GM21367 (cell line): ENCODE measurements at regions not wholly inside any gene's neighbourhood (a gene's known extent, or its start where the extent isn't known, plus 50 kb on each side); places are given as distances from the start of the nearest gene placed in this dataset.

Experiments used
- ATAC-seq: cut with Tn5 transposase; IDR thresholded peaks from one replicate; pipeline ENCODE4 v1.9.1; 2021; ENCODE audit not compliant: unreplicated experiment

DNA sequence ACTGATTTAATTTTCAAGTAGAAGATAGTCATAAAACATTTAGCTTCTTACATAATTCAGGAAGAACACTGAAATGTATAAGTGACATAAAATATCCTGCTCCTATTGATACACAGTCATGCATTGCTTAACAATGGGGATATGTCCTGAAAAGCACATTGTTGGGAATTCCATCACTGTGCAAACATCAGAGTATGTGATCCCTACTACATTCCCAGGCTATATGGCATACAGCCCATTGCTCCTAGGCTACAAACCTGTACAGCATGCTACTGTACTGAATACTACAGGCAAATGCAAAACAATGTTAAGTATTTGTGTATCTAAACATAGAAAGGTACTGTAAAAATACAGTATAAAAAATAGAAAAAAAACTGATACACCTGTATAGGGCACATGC, 723.9 kb upstream of the ARGLU1 start:
- no peak for ATAC-seq

- no peak for ATAC-seq
Observed at GRCh38 chr13:107289540-107289939, 721.6 kb upstream of the ARGLU1 start.

DNA sequence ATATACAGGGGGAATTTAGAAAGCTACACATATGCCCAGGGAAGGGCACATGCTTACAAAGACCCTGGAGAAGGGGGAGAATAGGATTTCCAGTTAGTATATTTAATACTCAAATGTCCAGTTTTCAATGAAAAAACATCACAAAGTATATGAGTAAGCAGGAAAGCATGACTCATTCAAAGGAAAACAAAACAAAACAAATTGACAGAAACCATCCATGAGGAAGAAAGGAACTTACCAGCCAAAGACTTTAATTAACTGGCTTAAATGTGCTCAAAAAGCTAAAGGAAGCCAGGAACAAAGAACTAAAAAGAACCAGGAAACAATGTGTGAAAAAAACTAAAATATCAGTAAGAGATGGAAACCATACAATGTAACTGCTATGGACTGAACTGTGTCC, 716.2 kb upstream of the ARGLU1 start:
- no peak for ATAC-seq

- no peak for ATAC-seq
Observed at GRCh38 chr13:107277911-107278310, 710.0 kb upstream of the ARGLU1 start.

DNA sequence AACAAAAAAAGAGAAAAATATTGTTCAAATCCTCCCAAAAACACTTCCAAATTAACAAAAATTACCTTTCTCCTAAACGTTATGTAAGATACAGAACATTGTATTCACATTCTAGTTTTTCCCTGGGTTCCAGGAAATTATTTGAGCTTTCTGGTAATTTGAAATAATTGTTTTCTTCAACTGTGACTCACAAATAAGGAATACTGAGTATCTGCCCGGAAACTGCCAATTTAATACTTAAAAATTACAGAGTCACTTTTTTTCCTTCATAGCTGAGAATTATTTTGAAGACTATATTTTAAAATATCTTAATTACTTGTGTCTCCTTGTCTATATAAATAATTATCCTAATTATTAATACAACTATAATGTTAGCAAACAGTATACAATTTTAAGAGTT, 709.0 kb upstream of the ARGLU1 start:
- no peak for ATAC-seq

GRCh38 chr13:107275945-107276614, 708.1 kb upstream of the ARGLU1 start:
- ATAC-seq = no peak

DNA sequence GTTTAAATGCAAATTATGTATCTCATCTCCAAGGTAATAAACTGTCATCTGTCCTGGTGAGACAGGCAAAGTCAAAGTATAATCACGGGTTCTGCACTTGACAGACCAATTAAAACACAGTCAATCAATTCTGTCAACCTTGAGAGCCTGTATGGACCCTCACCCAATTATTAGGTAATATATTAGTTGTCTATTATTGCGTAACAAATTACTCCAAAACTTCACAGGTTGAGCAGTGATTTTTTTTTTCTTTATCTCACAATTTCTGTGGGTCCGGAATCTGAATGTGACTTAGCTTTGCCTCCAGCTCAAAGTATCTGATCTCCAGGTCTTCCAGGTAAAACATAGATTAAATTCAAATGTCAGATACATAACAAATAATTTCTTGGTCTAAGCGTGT, 707.4 kb upstream of the ARGLU1 start:
- no peak for ATAC-seq

- no peak for ATAC-seq
Observed at GRCh38 chr13:107271227-107271626, 703.3 kb upstream of the ARGLU1 start.

DNA sequence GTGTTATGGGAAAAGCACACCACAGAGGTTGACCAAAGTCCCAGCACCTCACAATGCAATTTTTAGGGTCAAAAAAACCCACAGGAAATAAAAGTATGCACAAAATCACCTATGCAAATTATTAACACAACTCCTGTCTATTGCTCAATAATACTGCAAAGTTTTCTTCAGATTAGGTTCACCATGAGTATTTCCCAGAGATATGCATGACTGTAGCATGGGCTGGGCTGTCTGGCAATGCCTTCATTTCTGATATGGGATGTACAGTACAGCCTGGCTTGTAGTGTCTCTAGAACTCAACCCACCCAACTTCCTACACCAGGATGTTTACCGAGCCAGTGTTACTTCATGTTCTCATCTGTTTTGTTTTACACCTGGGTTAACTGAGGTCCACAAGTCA, 698.7 kb upstream of the ARGLU1 start:
- ATAC-seq = no peak

GRCh38 chr13:107258599-107259187, 690.8 kb upstream of the ARGLU1 start:
- ATAC-seq = no peak

- no peak for ATAC-seq
Observed at GRCh38 chr13:107254392-107254791, 686.5 kb upstream of the ARGLU1 start.

DNA sequence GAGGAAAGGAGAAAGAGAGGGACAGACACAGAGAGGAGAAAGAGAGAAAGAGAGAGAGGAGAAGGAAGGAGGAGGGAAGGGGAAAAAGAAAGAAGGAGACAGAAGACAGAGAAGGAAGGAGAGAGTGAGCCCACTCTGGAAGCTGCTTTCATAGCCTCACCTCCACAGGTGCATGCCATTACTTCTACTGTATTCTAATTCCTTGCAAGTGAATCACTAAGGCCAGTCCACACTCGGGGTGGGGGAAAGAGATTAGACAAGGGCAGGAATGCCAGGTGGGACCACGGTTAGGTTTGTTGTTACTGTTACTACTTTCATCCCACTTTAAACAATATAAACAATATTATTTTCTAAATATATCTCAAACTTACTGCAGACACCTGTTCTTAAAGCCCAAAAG, 684.5 kb upstream of the ARGLU1 start:
- ATAC-seq = no peak

DNA sequence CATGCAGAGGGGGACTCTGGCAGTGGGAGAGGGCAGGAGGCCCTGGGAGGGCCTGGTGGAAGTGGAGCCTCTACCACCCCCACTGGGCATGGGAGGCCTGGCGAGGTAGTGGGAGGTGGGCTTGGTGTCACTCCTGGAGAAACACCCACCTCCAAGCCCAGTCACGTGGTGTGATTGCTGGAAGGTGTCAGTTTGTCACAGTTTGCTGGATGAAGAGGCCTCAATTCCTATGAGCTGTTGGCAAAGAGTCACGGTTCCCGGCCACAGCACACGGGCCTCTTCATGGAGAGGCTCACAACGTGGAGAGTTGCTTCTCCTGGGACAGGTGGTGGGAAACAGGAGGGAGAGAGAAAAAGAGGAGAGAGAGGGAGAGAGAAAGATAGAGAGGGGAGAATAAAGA, 684.1 kb upstream of the ARGLU1 start:
- ATAC-seq = no peak

- no peak for ATAC-seq
Observed at GRCh38 chr13:107251341-107251740, 683.4 kb upstream of the ARGLU1 start.

GRCh38 chr13:107250628-107251027, 682.7 kb upstream of the ARGLU1 start:
- ATAC-seq = no peak

- no peak for ATAC-seq
Observed at GRCh38 chr13:107244241-107244640, 676.3 kb upstream of the ARGLU1 start.

DNA sequence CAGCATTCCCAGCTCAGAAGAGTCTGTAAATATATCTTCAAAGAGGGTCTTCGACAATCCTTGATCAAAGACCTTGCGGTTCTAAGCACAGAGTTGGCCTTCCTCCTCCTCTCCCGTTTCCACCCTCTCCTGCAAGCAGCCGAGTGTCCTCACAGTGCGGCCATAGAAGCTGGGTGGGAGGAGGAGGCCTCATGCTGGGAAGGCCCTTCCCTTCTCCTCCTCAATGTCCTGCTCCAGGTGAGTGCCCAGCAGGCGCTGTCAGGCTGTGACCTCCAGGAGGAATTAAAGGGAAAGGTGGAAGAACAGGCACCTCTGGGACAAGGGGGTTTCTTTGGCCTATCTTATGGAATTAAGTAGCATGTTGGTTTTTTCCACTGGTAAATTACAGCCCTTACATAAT, 674.2 kb upstream of the ARGLU1 start:
- ATAC-seq = no peak

DNA sequence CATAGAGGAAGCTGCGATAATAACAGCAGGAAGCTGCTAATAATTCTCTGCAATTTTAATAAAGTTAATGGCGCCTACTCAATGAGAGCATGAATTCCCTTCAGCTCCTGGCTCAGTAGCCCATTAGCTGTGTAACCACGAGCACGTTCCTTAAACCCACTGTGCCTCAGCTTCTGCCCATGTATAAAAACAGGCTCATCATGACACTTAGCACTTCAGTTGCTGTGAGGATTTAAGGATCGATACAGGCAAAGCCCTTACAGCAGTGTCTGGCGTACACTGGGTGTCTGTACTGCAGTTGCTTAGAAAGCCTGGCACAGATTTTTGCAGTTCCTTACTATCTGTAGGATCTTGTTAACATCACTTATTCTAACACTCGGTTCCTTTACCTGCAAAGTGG, 673.4 kb upstream of the ARGLU1 start:
- ATAC-seq = no peak

GRCh38 chr13:107239213-107239612, 671.3 kb upstream of the ARGLU1 start:
- no peak for ATAC-seq

DNA sequence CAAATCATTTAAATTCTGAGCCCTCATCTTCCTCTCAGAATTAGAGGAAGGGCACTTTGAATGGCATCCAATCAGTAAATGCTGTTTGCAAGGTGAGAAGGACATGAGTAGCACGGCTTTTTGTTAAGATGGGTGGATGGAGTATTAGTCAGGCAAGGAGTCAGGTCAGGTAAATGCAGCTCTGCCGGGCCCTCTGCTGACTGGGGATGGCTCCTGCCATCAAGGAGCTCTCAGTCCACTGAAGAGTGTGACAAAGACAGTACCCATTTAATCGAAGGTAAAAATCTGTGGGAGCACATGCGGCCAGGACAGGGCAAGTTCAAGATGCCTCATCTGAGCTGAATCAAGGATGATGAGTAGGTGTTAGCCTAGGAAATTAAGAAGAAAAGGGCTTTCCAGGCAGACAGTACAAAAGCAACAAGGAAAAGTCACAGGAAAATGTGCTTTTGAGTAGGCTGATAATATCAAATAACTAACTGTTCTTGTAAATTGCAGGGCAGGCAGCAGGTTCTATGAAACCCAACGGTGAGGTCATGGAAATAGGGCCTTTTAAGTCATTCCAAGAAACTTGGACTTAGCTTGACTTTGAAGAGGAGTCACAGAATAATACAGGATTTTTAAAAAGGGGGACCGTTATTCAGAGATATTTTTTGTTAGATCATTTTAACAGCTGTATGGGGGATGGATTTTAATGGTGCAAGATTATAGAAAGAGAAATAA, 670.5 kb upstream of the ARGLU1 start:
- ATAC-seq = no peak

- ATAC-seq = no peak
Observed at GRCh38 chr13:107234319-107235073, 666.6 kb upstream of the ARGLU1 start.

GRCh38 chr13:107233541-107233940, 665.6 kb upstream of the ARGLU1 start:
- ATAC-seq = no peak
